ENCODE measurements at regions not wholly inside any gene's neighbourhood (a gene's known extent, or its start where the extent isn't known, plus 50 kb on each side); places are given as distances from the start of the nearest gene placed in this dataset.

GRCh38 chr12:125220404-125221273 is 155.4 kb downstream of the AACS start:
- TF ChIP-seq YY1 (IDR thresholded peaks at IDR 0.05; ENCODE audit: low read depth) (no peak), USF1 (IDR thresholded peaks at IDR 0.05) (no peak), EP300 (IDR thresholded peaks at IDR 0.05; ENCODE audit: borderline replicate concordance) (no peak), NFIC (IDR thresholded peaks at IDR 0.05) (no peak), TAF1 (IDR thresholded peaks at IDR 0.05; ENCODE audit: low read depth) (no peak), REST (IDR thresholded peaks at IDR 0.05; ENCODE audit: low read depth) (no peak), MAX (IDR thresholded peaks at IDR 0.05) (no peak), ZBTB7A (IDR thresholded peaks at IDR 0.05; ENCODE audit: low read depth) (no peak), CEBPB (IDR thresholded peaks at IDR 0.05) (no peak), TCF12 (IDR thresholded peaks at IDR 0.05; ENCODE audit: low read depth) (no peak), CREB1 (IDR thresholded peaks at IDR 0.05; ENCODE audit: low read depth) (no peak), EGR1 (IDR thresholded peaks at IDR 0.05) (no peak)
